Esophagus squamous epithelium (tissue), 4 donors: ENCODE measurements at regions not wholly inside any gene's neighbourhood (a gene's known extent, or its start where the extent isn't known, plus 50 kb on each side); places are given as distances from the start of the nearest gene placed in this dataset.

ENCODE experiments used
- POLR2A ChIP-seq, 4 donors: fragments of 450-650 bp; IDR thresholded peaks; one replicate each; pipeline ENCODE4 v1.6.1; 2017; ENCODE audit warnings: antibody characterized with exemption in 4 of 4, mild to moderate bottlenecking in 4 of 4, moderate library complexity in 3 of 4
- TF ChIP-seq, protein P1 (sequence below), 6 experiments: fragments of 450-650 bp in 4 of 6; fragments of 200-600 bp in 2 of 6; sonication (generic) in 2 of 6; IDR thresholded peaks; one replicate each; pipeline ENCODE4 v1.5.1; 2016 to 2019; ENCODE audit warnings: antibody characterized with exemption in 6 of 6, mild to moderate bottlenecking in 4 of 6, moderate library complexity in 4 of 6

DNA sequence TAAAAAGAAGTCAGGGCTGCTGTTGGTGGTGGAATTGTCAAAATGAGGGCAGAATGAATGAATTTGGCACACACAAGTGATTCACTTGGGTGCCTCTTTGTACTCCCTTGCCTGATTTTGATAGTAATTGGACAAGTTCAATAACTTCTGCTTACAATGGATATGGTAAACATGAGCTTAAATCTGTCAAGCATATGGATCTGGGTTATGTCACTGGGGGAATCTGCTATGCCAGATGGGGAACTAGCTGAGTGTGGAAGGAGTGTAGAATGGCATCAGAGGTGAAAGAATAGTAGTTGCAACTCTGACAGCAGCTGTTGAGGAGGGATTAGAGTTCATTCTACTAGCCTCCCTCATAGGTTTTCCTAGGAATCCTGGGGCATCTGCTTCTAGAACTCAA is 724.2 kb upstream of the CDH8 start:
- TF ChIP-seq, protein P1, sequence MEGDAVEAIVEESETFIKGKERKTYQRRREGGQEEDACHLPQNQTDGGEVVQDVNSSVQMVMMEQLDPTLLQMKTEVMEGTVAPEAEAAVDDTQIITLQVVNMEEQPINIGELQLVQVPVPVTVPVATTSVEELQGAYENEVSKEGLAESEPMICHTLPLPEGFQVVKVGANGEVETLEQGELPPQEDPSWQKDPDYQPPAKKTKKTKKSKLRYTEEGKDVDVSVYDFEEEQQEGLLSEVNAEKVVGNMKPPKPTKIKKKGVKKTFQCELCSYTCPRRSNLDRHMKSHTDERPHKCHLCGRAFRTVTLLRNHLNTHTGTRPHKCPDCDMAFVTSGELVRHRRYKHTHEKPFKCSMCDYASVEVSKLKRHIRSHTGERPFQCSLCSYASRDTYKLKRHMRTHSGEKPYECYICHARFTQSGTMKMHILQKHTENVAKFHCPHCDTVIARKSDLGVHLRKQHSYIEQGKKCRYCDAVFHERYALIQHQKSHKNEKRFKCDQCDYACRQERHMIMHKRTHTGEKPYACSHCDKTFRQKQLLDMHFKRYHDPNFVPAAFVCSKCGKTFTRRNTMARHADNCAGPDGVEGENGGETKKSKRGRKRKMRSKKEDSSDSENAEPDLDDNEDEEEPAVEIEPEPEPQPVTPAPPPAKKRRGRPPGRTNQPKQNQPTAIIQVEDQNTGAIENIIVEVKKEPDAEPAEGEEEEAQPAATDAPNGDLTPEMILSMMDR (IDR thresholded peaks at IDR 0.05), result no peak
- no peak for TF ChIP-seq POLR2A (IDR thresholded peaks at IDR 0.05)
